Neural cell (in vitro differentiated cells): ENCODE measurements at regions not wholly inside any gene's neighbourhood (a gene's known extent, or its start where the extent isn't known, plus 50 kb on each side); places are given as distances from the start of the nearest gene placed in this dataset.

Experiments used
- H2AFZ ChIP-seq: fragments of 200-600, 300-800 bp; sonication (generic), shearing (Covaris generic); 2 replicates; pipeline ENCODE4 v1.6.0; 2014; ENCODE audit warnings: low read depth, mild to moderate bottlenecking, antibody characterized with exemption, low read length, moderate library complexity
- H3F3A ChIP-seq: fragments of 200-600 bp; shearing (Covaris generic); 2 replicates; pipeline ENCODE4 v1.6.1; 2016; ENCODE audit warnings: mild to moderate bottlenecking, moderate library complexity, mixed read lengths, antibody characterized with exemption, low read length; ENCODE audit not compliant: insufficient read depth, poor library complexity, severe bottlenecking
- H3K27ac ChIP-seq: fragments of 200-600, 300-800 bp; sonication (generic), shearing (Covaris generic); 2 replicates; pipeline ENCODE4 v1.5.1; 2014; ENCODE audit warnings: mild to moderate bottlenecking, low read length, moderate library complexity
- H3K27me3 ChIP-seq: fragments of 300-800, 200-600 bp; sonication (generic), shearing (Covaris generic); 2 replicates; pipeline ENCODE4 v1.6.0; 2014; ENCODE audit warnings: mild to moderate bottlenecking, low read depth, low read length, moderate library complexity; ENCODE audit not compliant: insufficient read depth
- H3K36me3 ChIP-seq: fragments of 300-800, 200-600 bp; sonication (generic), shearing (Covaris generic); 2 replicates; pipeline ENCODE4 v1.5.1; 2014; ENCODE audit warnings: mild to moderate bottlenecking, antibody characterized with exemption, low read length, moderate library complexity; ENCODE audit not compliant: insufficient read depth
- H3K4me2 ChIP-seq: fragments of 300-800, 200-600 bp; sonication (generic), shearing (Covaris generic); 2 replicates; pipeline ENCODE4 v1.6.0; 2014; ENCODE audit warnings: mild to moderate bottlenecking, low read length
- H3K4me3 ChIP-seq: fragments of 300-800, 200-600 bp; sonication (generic), shearing (Covaris generic); 2 replicates; pipeline ENCODE4 v1.5.1; 2014; ENCODE audit warnings: mild to moderate bottlenecking, low read length, moderate library complexity
- H3K79me2 ChIP-seq: fragments of 200-600 bp; shearing (Covaris generic); replicated peaks from 2 replicates; pipeline ENCODE4 v1.6.0; 2014; ENCODE audit warnings: mild to moderate bottlenecking, low read length, moderate library complexity; ENCODE audit not compliant: insufficient read depth
- H3K9ac ChIP-seq: fragments of 300-800, 200-600 bp; sonication (generic), shearing (Covaris generic); 2 replicates; pipeline ENCODE4 v1.6.1; 2016; ENCODE audit warnings: mild to moderate bottlenecking, low read length, mixed read lengths
- H3K9me2 ChIP-seq: fragments of 200-600 bp; shearing (Covaris generic); 2 replicates; pipeline ENCODE4 v1.6.1; 2016; ENCODE audit warnings: mild to moderate bottlenecking, low read length, mixed read lengths; ENCODE audit not compliant: insufficient read depth
- H3K9me3 ChIP-seq: fragments of 200-600, 300-800 bp; sonication (generic), shearing (Covaris generic); 2 replicates; pipeline ENCODE4 v1.6.1; 2016; ENCODE audit warnings: mild to moderate bottlenecking, mixed run types, low read length, moderate library complexity, mixed read lengths
- H4K20me1 ChIP-seq: fragments of 200-600 bp; shearing (Covaris generic); 2 replicates; pipeline ENCODE4 v1.6.1; 2016; ENCODE audit warnings: mild to moderate bottlenecking, mixed run types; ENCODE audit not compliant: insufficient read depth
- EP300 ChIP-seq: fragments of 450-650 bp; conservative IDR thresholded peaks from 2 replicates; pipeline ENCODE4 v1.6.1; 2014; ENCODE audit warnings: antibody characterized with exemption, mild to moderate bottlenecking, moderate library complexity; ENCODE audit not compliant: poor library complexity, severe bottlenecking
- EZH2 ChIP-seq: fragments of 200-600, 300-800 bp; shearing (Covaris generic), sonication (generic); IDR thresholded peaks from 2 replicates; pipeline ENCODE4 v1.6.1; 2014; ENCODE audit warnings: antibody characterized with exemption, low read length, borderline replicate concordance, mild to moderate bottlenecking; ENCODE audit not compliant: insufficient read depth, poor library complexity, severe bottlenecking
- POLR2AphosphoS5 ChIP-seq: IDR thresholded peaks from 2 replicates; pipeline ENCODE4 v1.6.1; 2012
- RAD21 ChIP-seq: fragments of 450-650 bp; conservative IDR thresholded peaks from 2 replicates; pipeline ENCODE4 v1.6.1; 2014; ENCODE audit warnings: antibody characterized with exemption, mild to moderate bottlenecking, moderate library complexity
- SMC3 ChIP-seq: fragments of 450-650 bp; conservative IDR thresholded peaks from 2 replicates; pipeline ENCODE4 v1.6.1; 2014; ENCODE audit warnings: antibody characterized with exemption, mild to moderate bottlenecking, moderate library complexity; ENCODE audit not compliant: poor library complexity
- TAF1 ChIP-seq: IDR thresholded peaks from 2 replicates; pipeline ENCODE4 v1.6.1; 2012; ENCODE audit warnings: low read depth
- TF ChIP-seq, protein P1 (sequence below): IDR thresholded peaks from 2 replicates; pipeline ENCODE4 v1.6.1; 2012; ENCODE audit warnings: borderline replicate concordance
- TF ChIP-seq, protein P2 (sequence below): fragments of 450-650 bp; IDR thresholded peaks from 2 replicates; pipeline ENCODE4 v1.5.1; 2014; ENCODE audit warnings: antibody characterized with exemption, mild to moderate bottlenecking, moderate library complexity; ENCODE audit not compliant: poor library complexity, severe bottlenecking

DNA sequence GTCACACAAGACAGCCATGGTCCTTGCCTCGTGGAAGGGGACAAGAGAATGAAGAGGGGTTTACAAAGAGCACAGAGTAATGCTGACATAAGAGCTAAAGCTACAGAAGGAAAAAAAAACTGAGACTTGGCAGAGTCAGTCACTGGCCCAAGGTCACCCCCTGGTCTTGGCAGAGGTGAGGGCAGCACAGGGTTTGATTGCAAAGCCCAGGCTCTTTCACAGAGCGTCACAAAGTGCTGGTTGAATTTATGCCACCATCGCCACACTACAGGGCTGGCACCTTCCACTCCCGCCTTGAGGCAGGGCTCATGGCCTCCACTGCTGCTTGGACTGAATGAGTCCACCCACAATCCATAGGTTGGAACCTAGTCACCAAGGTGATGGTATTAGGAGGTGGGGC lies 190.2 kb downstream of the INHBB start:
- Histone ChIP-seq H3K27ac (no peak overlapping the region), H3K79me2 (no peaks in the 10 kb centered on the region), H3K36me3 (no peaks in the 10 kb centered on the region), H3F3A (no peaks in the 10 kb centered on the region), H3K9me3 (no peaks in the 10 kb centered on the region), H4K20me1 (no peaks in the 10 kb centered on the region), H3K4me2 (no peak overlapping the region), H3K9me2 (no peaks in the 10 kb centered on the region), H3K4me3 (no peak overlapping the region), H3K27me3 (no peaks in the 10 kb centered on the region), H3K9ac (no peak overlapping the region), H2AFZ (no peak overlapping the region)
- TF ChIP-seq EZH2, result no peak
- TF ChIP-seq, protein P1, sequence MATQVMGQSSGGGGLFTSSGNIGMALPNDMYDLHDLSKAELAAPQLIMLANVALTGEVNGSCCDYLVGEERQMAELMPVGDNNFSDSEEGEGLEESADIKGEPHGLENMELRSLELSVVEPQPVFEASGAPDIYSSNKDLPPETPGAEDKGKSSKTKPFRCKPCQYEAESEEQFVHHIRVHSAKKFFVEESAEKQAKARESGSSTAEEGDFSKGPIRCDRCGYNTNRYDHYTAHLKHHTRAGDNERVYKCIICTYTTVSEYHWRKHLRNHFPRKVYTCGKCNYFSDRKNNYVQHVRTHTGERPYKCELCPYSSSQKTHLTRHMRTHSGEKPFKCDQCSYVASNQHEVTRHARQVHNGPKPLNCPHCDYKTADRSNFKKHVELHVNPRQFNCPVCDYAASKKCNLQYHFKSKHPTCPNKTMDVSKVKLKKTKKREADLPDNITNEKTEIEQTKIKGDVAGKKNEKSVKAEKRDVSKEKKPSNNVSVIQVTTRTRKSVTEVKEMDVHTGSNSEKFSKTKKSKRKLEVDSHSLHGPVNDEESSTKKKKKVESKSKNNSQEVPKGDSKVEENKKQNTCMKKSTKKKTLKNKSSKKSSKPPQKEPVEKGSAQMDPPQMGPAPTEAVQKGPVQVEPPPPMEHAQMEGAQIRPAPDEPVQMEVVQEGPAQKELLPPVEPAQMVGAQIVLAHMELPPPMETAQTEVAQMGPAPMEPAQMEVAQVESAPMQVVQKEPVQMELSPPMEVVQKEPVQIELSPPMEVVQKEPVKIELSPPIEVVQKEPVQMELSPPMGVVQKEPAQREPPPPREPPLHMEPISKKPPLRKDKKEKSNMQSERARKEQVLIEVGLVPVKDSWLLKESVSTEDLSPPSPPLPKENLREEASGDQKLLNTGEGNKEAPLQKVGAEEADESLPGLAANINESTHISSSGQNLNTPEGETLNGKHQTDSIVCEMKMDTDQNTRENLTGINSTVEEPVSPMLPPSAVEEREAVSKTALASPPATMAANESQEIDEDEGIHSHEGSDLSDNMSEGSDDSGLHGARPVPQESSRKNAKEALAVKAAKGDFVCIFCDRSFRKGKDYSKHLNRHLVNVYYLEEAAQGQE, result no peak
- TF ChIP-seq POLR2AphosphoS5, result no peak

DNA sequence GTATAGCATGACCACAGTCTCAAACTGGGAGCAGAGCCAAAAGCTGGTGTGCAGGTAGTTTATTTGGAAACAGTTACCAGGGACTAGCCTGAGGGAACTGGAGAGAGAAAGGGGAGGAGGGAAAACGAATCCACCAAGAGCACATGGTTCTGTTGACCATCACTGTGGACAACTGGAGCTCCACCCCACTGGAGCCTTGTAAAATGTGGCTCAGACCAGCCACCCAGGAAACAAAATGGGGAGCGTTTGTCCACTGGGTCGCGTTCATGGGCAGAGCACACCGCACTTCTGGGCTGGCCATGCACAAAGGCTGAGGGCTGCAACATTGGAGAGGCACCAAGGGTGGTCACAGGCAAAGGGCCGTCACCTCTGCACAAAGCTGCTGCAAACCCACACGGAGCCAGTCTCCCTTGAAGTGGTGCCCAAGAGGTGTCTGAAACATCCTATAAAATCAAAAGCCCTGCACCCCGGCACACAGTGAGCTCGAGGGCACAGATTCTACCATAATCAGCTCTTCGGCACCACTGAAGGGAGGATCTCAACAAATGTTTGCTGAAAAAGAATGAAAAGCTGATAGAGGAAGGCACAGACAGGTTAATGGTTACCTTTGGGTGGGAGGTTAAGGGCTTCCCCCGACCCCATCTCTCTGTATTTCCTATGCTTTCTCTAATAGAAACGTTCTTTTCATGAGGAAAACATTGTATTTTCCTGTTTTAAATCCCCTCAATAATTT lies 192.9 kb downstream of the INHBB start:
- no peak overlapping the region for H3K27ac ChIP-seq
- H3K4me3 ChIP-seq, result no peak overlapping the region
- H2AFZ ChIP-seq, result no peak overlapping the region
- no peaks in the 10 kb centered on the region for H3K79me2 ChIP-seq
- no peaks in the 10 kb centered on the region for H3K27me3 ChIP-seq
- H3K9me2 ChIP-seq, result no peaks in the 10 kb centered on the region
- no peaks in the 10 kb centered on the region for H3F3A ChIP-seq
- no peak overlapping the region for H3K4me2 ChIP-seq
- no peaks in the 10 kb centered on the region for H3K9me3 ChIP-seq
- TF ChIP-seq, protein P2, sequence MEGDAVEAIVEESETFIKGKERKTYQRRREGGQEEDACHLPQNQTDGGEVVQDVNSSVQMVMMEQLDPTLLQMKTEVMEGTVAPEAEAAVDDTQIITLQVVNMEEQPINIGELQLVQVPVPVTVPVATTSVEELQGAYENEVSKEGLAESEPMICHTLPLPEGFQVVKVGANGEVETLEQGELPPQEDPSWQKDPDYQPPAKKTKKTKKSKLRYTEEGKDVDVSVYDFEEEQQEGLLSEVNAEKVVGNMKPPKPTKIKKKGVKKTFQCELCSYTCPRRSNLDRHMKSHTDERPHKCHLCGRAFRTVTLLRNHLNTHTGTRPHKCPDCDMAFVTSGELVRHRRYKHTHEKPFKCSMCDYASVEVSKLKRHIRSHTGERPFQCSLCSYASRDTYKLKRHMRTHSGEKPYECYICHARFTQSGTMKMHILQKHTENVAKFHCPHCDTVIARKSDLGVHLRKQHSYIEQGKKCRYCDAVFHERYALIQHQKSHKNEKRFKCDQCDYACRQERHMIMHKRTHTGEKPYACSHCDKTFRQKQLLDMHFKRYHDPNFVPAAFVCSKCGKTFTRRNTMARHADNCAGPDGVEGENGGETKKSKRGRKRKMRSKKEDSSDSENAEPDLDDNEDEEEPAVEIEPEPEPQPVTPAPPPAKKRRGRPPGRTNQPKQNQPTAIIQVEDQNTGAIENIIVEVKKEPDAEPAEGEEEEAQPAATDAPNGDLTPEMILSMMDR, result no peak
- TF ChIP-seq SMC3 (no peak), RAD21 (no peak), EP300 (no peak), POLR2AphosphoS5 (no peak), TAF1 (no peak)
- TF ChIP-seq, protein P1, result no peak
- H4K20me1 ChIP-seq, result no peaks in the 10 kb centered on the region
- H3K9ac ChIP-seq, result no peak overlapping the region
- no peaks in the 10 kb centered on the region for H3K36me3 ChIP-seq
